AG04450 (cell line): ENCODE measurements at regions not wholly inside any gene's neighbourhood (a gene's known extent, or its start where the extent isn't known, plus 50 kb on each side); places are given as distances from the start of the nearest gene placed in this dataset.

Experiments
- CTCF ChIA-PET: fragments of 300-600, 350-600 bp; formaldehyde crosslinking; extraction: SDS; loops from one replicate; lab custom pipeline; 2022; ENCODE audit warnings: antibody characterized with exemption, inconsistent platforms; lab: Charles Lee
- POLR2A ChIA-PET: fragments of 350-600 bp; formaldehyde crosslinking; extraction: SDS; loops from one replicate; lab custom pipeline; 2021; ENCODE audit warnings: antibody characterized with exemption, inconsistent platforms; lab: Yijun Ruan, JAX
- DNase-seq: peaks from one replicate; pipeline ENCODE4 v3.0.0-alpha.2; 2011; ENCODE audit warnings: low read depth, low spot score
- H3K27ac ChIP-seq: one replicate; pipeline ENCODE4 v1.5.1; 2012; ENCODE audit warnings: low read depth, low read length, control low read depth
- H3K27me3 ChIP-seq: one replicate; pipeline ENCODE4 v1.6.0; 2012; ENCODE audit warnings: low read length; ENCODE audit not compliant: control insufficient read depth, insufficient read depth
- H3K4me3 ChIP-seq: 2 replicates; pipeline ENCODE4 v1.5.1; 2011; ENCODE audit warnings: mild to moderate bottlenecking, low read depth, low read length, control low read depth
- H3K9me3 ChIP-seq: 2 replicates; pipeline ENCODE4 v1.5.1; 2012; ENCODE audit warnings: low read length; ENCODE audit not compliant: control insufficient read depth, insufficient read depth
- CTCF ChIP-seq: IDR thresholded peaks from 2 replicates; pipeline ENCODE4 v1.5.1; 2011; ENCODE audit warnings: low read depth, low read length, control low read depth, inconsistent platforms

DNA sequence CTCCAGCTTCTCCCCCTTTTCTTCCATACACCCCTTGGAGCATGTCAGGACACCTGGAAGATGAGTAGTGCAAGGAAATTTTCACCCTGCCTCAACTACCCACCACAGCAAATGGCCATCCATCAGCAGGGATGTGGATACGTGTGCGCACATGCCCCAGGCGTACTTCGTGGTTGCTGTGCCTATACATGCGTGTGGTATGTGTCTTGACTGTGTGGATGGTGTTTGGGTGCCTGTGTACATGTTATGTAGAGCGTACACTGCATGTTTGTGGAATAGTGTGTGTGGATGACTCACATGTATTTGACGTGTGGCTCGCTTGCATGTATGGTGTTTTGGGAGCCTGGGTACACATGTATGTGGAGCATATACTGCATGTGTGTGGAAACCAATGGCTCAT is 158.5 kb downstream of the RRAGC start:
- H3K4me3 ChIP-seq = no peak overlapping the region
- no peak for DNase-seq
- CTCF ChIA-PET = no interaction called here
- TF ChIP-seq CTCF = no peak
- H3K9me3 ChIP-seq = no peaks in the 10 kb centered on the region
- no peaks in the 10 kb centered on the region for H3K27me3 ChIP-seq
- POLR2A ChIA-PET = no interaction called here
- no peak overlapping the region for H3K27ac ChIP-seq

DNA sequence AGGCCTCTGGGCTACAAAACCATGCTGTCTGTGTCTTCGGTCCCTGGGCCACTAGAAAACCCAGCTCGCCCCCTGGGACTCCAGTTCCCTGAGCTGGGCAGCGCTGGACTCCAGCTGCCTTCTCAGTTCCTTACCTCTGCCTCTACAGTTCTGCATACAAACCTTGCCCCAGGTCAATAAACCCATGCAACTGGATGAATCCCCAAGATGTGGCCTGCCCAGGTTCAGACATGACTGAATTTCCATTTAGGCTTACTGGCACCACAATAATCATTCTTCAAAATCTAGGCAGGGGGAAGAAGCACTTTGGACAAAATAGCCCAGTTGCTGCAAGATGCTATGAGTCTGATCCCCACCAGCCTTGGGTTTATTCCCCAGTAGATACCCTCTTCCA is 159.5 kb downstream of the RRAGC start:
- H3K27me3 ChIP-seq = no peaks in the 10 kb centered on the region
- ChIA-PET CTCF (no interaction called here), POLR2A (no interaction called here)
- TF ChIP-seq CTCF = no peak
- no peak overlapping the region for H3K4me3 ChIP-seq
- no peaks in the 10 kb centered on the region for H3K9me3 ChIP-seq
- H3K27ac ChIP-seq = no peak overlapping the region
- no peak for DNase-seq

GRCh38 chr1:38699330-38700076 is 160.1 kb downstream of the RRAGC start:
- TF ChIP-seq CTCF = no peak
- no peak for DNase-seq
- ChIA-PET POLR2A (no interaction called here), CTCF (no interaction called here)
- Histone ChIP-seq H3K4me3 (no peak overlapping the region), H3K9me3 (no peaks in the 10 kb centered on the region), H3K27ac (no peak overlapping the region), H3K27me3 (no peaks in the 10 kb centered on the region)

GRCh38 chr1:38697387-38697786 is 162.2 kb downstream of the RRAGC start:
- POLR2A ChIA-PET = no interaction called here
- no peak for TF ChIP-seq CTCF
- H3K9me3 ChIP-seq = no peaks in the 10 kb centered on the region
- H3K4me3 ChIP-seq = no peak overlapping the region
- CTCF ChIA-PET = no interaction called here
- DNase-seq = no peak
- H3K27me3 ChIP-seq = no peaks in the 10 kb centered on the region
- no peak overlapping the region for H3K27ac ChIP-seq

- CTCF ChIA-PET = no interaction called here
- no peak for DNase-seq
- Histone ChIP-seq H3K27ac (no peak overlapping the region), H3K9me3 (no peaks in the 10 kb centered on the region), H3K27me3 (no peaks in the 10 kb centered on the region), H3K4me3 (no peak overlapping the region)
- POLR2A ChIA-PET = no interaction called here
- TF ChIP-seq CTCF = no peak
Observed at GRCh38 chr1:38696371-38696770, 163.2 kb downstream of the RRAGC start.
